HG03460 (cell line): ENCODE measurements at regions not wholly inside any gene's neighbourhood (a gene's known extent, or its start where the extent isn't known, plus 50 kb on each side); places are given as distances from the start of the nearest gene placed in this dataset.
"Not testable (repeated sequence)": the region's sequence is repeated elsewhere in the genome, so short reads cannot be mapped to it uniquely, and the experiment has no call there.

Source experiments
- ATAC-seq: cut with Tn5 transposase; IDR thresholded peaks from one replicate; pipeline ENCODE4 v1.9.1; 2021; ENCODE audit not compliant: unreplicated experiment

DNA sequence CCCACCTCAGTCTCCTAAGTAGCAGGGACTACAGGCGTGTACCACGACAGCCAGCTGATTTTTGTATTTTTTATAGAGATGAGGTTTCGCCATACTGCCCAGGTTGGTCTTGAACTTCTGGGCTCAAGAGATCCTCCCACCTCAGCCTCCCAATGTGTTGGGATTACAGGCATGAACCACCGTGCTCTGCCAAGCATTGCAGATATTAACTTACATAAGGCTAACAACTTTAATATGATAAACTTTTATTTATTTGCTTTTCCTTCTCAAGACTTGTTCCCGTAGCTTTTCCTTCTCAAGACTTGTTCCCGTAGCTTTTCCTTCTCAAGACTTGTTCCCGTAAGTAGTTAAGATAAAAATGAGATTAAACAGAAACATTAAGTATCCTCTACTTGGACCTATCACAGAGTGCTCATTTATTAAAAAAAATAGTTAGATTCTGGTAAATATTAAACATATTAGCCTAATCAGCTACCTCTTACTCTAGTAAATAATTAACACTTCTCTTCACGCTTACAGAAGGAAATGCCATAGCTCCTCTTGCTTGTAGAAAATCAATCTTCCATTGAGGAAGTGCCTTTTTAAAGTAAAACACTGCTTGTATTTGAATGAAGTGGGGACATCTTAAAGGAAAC lies 157.7 kb upstream of the KITLG start:
- no peak for ATAC-seq

GRCh38 chr12:88736031-88736430 lies 155.8 kb upstream of the KITLG start:
- ATAC-seq: no peak

DNA sequence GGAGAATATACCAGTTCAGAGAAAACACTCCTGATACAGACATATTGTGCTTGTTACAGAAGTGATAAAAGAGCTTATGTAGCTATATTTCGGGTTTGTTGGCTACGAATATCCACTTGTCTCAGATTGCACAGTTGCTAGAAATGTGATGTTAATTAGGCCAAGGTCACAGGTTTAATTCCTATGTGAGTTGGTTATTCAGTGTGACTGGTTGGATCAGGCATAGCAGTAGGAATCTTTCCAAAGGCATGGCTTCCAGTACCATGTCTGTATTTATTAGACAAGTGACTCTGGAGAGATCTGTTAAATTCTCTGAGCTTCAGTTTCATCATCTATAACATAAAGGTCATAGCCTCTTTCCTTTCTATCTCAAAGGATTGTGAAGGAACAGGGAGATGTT lies 152.7 kb upstream of the KITLG start:
- no peak for ATAC-seq

- ATAC-seq: no peak
Measured at GRCh38 chr12:88729196-88729595, 148.9 kb upstream of the KITLG start.

- ATAC-seq: no peak
Measured at GRCh38 chr12:88726806-88727720, 146.8 kb upstream of the KITLG start.

GRCh38 chr12:88725592-88726143 lies 145.4 kb upstream of the KITLG start:
- no peak for ATAC-seq

DNA sequence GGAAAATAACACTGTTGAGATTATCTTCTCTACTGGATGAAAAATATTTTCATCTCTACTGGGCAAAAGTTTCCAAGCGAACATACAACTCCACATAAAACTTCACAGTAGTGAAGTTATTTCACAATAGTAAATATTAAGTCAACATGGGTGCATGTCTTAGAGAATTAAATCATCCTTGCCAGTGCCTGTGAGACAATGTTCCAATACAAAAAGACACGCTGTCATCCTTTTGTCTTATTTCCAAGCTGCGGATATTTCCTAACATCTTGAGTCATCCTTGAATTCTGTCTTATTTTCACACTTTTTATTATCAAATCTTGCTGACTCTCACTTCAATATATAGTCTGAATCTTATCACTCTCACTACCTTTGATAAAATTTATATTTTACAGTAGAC lies 142.9 kb upstream of the KITLG start:
- no peak for ATAC-seq

DNA sequence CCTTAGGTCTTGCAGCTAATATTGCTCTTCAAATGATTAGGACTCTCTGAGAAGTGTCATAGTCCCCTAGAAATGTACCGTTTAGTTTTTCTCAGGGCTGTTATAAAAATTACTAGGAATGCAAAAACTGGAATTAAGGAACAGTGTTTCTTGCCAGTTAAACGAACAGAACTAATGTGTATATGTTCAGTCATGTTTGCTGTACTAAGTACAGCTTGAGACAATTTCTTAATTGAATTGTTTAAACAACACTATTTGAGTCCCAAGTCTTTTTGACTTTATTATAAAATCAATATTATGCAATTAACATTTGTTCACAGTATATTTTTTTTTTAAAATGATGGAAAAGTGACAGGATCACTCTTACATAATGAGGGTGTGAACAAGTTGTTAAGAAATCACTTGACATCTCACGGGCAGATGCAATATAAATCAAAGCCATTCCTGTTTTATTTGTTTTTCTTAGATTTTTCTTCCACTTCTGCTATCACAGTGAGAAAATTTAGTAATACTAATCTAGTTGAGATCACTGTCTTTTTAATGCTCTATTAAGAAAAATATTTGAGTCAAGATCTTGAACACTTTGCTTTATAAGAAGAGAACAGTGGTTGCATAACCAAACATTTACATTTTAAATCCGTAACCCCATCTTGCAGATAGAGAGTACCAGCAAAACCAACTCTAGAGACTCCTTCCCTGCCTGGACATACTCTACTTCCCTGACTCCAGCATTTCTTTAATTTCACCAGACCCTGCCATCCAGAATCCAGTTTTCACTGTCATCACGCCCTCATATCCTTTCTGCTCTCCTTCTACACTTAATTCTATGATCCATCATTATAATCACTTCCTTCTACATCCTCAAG lies 140.7 kb upstream of the KITLG start:
- no peak for ATAC-seq

- ATAC-seq: no peak
Measured at GRCh38 chr12:88720231-88720630, 140.0 kb upstream of the KITLG start.

DNA sequence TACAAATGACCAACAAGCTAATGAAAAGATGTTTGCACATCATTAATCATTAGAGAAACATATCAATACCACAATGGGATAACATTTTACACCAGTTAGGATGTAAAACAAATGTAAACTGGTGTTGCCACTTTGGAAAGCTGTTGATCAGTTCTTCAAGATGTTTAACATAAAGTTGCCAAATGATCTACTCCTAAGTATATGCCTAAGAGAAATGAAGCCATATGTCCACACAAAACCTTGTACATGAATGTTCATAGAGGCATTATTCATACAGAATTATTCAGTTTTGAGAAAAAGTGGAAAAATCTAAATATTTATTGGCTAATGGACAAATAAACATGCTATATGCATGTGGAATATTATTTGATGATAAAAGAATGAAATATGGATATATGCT lies 136.9 kb upstream of the KITLG start:
- no peak for ATAC-seq

DNA sequence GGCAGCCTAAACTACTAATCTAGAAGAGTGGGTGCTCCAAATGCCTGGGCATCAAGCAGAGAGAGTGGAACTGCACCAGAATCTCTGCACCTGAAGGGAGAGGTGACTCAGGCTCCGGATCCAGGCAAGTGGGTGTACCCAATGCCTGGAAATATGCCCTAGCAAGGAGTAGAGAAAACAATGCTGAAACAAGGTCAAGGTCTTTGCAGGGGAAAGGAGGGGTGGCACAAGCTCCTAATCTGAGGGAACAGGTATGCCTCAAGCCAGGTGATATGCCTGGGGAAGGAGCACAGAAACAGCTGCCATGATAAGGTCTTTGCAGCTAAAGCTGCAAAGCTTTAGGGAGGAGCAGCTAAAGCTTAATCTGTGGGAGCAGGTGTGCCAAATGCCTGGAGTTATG lies 136.0 kb upstream of the KITLG start:
- no peak for ATAC-seq

GRCh38 chr12:88715673-88716072 lies 135.4 kb upstream of the KITLG start:
- no peak for ATAC-seq

DNA sequence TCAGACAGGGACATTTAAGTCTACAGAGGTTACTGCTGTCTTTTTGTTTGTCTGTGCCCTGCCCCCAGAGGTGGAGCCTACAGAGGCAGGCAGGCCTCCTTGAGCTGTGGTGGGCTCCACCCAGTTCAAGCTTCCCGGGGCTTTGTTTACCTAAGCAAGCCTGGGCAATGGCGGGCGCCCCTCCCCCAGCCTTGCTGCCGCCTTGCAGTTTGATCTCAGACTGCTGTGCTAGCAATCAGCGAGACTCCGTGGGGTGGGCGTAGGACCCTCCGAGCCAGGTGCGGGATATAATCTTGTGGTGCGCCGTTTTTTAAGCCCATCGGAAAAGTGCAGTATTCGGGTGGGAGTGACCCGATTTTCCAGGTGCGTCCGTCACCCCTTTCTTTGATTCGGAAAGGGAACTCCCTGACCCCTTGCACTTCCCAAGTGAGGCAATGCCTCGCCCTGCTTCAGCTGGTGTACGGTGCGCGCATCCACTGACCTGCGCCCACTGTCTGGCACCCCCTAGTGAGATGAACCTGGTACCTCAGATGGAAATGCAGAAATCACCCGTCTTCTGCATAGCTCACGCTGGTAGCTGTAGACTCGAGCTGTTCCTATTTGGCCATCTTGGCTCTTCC lies 134.1 kb upstream of the KITLG start:
- ATAC-seq: not testable (repeated sequence)

GRCh38 chr12:88707800-88708199 lies 127.5 kb upstream of the KITLG start:
- ATAC-seq: no peak

GRCh38 chr12:88706286-88706685 lies 126.0 kb upstream of the KITLG start:
- ATAC-seq: no peak

DNA sequence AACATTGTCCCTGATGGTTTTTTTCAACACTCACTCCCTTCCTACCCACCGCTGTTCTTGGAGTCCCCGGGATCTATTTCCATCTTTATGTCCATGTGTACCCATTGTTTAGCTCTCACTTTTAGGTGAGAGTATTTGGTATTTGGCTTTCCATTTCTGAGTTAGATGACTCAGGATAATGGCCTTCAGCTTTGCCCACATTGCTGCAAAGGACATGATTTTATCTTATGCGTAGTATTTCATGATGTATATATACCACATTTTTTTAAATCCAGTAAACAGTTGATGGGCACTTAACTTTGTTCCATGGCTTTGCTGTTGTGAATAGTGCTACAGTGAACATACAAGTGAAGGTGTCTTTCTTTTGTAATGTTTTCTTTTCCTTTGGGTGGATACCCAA lies 123.5 kb upstream of the KITLG start:
- ATAC-seq: no peak

DNA sequence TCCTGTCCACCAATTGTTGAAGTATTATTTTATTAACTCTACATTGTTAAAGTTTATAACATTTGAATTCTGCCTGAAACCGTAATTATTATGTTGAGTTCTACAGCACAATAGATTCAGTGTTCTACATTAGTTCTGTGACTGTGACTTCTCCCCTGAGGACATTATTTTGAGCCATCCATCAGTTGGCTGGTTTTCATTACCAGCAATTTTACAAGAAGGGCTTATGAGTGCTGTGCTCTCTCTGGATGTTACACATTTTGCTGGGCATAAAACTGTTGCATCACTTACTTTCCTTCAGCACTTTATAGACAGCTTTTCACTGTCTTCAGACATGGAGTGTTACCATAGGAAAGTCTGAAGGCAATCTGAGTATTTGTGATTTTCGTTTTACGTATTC lies 118.2 kb upstream of the KITLG start:
- ATAC-seq: no peak

- no peak for ATAC-seq
Measured at GRCh38 chr12:88693837-88694445, 113.7 kb upstream of the KITLG start.

DNA sequence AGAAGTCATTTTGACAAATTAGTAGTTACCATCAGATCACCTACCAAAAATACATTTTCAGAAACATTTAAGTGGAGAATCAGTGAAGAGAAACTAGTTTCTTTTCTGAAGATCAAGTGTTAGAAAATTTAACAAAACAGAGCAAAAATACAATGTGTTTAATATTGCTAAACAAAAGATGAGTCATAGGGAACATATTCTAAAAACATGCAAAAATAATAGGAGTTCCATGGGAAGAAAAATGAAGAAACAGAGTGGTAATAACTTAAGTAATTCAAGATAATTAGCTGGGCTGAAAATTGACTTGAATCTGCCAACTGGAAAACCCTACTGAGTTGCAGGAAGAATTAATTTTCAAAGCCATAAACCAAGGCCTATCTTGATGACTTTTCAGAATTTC lies 111.5 kb upstream of the KITLG start:
- ATAC-seq: no peak

- ATAC-seq: no peak
Measured at GRCh38 chr12:88684610-88685009, 104.3 kb upstream of the KITLG start.
